Keratinocyte (primary cell): ENCODE measurements at regions not wholly inside any gene's neighbourhood (a gene's known extent, or its start where the extent isn't known, plus 50 kb on each side); places are given as distances from the start of the nearest gene placed in this dataset.

Source experiments
- DNase-seq: peaks from one replicate; pipeline ENCODE4 v3.0.0-alpha.2; 2011; ENCODE audit warnings: low read depth, missing footprints, low spot score
- FAIRE-seq: peaks from 2 replicates; lab custom pipeline; 2011; peaks lifted over from hg19 to GRCh38; lab: Jason Lieb, UNC
- H2AFZ ChIP-seq: 2 replicates; pipeline ENCODE4 v1.6.0; 2012; ENCODE audit warnings: low read length, control low read depth, inconsistent platforms; ENCODE audit not compliant: control insufficient read depth
- H3K27ac ChIP-seq: 2 replicates; pipeline ENCODE4 v1.5.1; 2011; ENCODE audit warnings: low read length; ENCODE audit not compliant: control insufficient read depth, insufficient read depth
- H3K27me3 ChIP-seq: 3 replicates; pipeline ENCODE4 v1.6.0; 2011; ENCODE audit warnings: low read length; ENCODE audit not compliant: control insufficient read depth, insufficient read depth; ENCODE audit errors: extremely low read depth
- H3K36me3 ChIP-seq, 2 experiments: 2 replicates in 1 of 2; 3 replicates in 1 of 2; pipeline ENCODE4 v1.5.1; 2011; ENCODE audit warnings: low read length in 2 of 2, mild to moderate bottlenecking in 1 of 2; ENCODE audit not compliant: control insufficient read depth in 2 of 2, insufficient read depth in 2 of 2; ENCODE audit errors: extremely low read depth in 1 of 2
- H3K4me1 ChIP-seq: 3 replicates; pipeline ENCODE4 v1.5.1; 2011; ENCODE audit warnings: low read length; ENCODE audit not compliant: control insufficient read depth, insufficient read depth; ENCODE audit errors: extremely low read depth
- H3K4me2 ChIP-seq: 3 replicates; pipeline ENCODE4 v1.6.0; 2011; ENCODE audit warnings: low read depth, low read length; ENCODE audit not compliant: control insufficient read depth, insufficient read depth; ENCODE audit errors: extremely low read depth
- H3K4me3 ChIP-seq, 3 experiments: fragments of 200-600 bp in 1 of 3; sonication (generic) in 1 of 3; 2 replicates in 2 of 3; 3 replicates in 1 of 3; pipeline ENCODE4 v1.5.1; 2011 to 2016; ENCODE audit warnings: low read length in 3 of 3, mild to moderate bottlenecking in 3 of 3, control low read depth in 2 of 3, inconsistent platforms in 1 of 3, low read depth in 1 of 3, mixed read lengths in 1 of 3, mixed run types in 1 of 3, moderate library complexity in 1 of 3; ENCODE audit not compliant: control insufficient read depth in 2 of 3, insufficient read depth in 2 of 3; ENCODE audit errors: extremely low read depth in 1 of 3
- H3K79me2 ChIP-seq: 2 replicates; pipeline ENCODE4 v1.6.0; 2012; ENCODE audit warnings: low read length; ENCODE audit not compliant: control insufficient read depth, insufficient read depth
- H3K9ac ChIP-seq: 3 replicates; pipeline ENCODE4 v1.6.0; 2011; ENCODE audit warnings: low read length; ENCODE audit not compliant: control insufficient read depth, insufficient read depth; ENCODE audit errors: extremely low read depth
- H3K9me1 ChIP-seq: 3 replicates; pipeline ENCODE4 v1.6.0; 2011; ENCODE audit warnings: low read length; ENCODE audit not compliant: control insufficient read depth, insufficient read depth; ENCODE audit errors: extremely low read depth
- H3K9me3 ChIP-seq: 2 replicates; pipeline ENCODE4 v1.5.1; 2012; ENCODE audit warnings: low read depth, low read length; ENCODE audit not compliant: control insufficient read depth
- H4K20me1 ChIP-seq: 3 replicates; pipeline ENCODE4 v1.6.0; 2011; ENCODE audit warnings: low read length; ENCODE audit not compliant: control insufficient read depth, insufficient read depth; ENCODE audit errors: extremely low read depth
- CTCF ChIP-seq, 3 experiments: IDR thresholded peaks in 1 of 3; conservative IDR thresholded peaks in 1 of 3; optimal IDR thresholded peaks in 1 of 3; 2 replicates in 2 of 3; 3 replicates in 1 of 3; pipeline versions ENCODE3 to v1.5.1; 2011; ENCODE audit warnings: low read length in 3 of 3, mild to moderate bottlenecking in 3 of 3, moderate library complexity in 2 of 3, control low read depth in 1 of 3, inconsistent platforms in 1 of 3; ENCODE audit not compliant: insufficient read depth in 2 of 3; ENCODE audit errors: extremely low read depth in 1 of 3
- EZH2 ChIP-seq: IDR thresholded peaks from one replicate; pipeline ENCODE4 v1.6.1; 2012; ENCODE audit warnings: inconsistent platforms, mild to moderate bottlenecking, low read length, moderate library complexity
- dilution Hi-C: fragments of 300-500 bp; cut with MboI; formaldehyde crosslinking; loops from one replicate; pipeline ENCODE4 v1.7.0; 2020; ENCODE audit warnings: low sequenced_read_pairs; ENCODE audit not compliant: extremely low pct_ligation_motif_present

DNA sequence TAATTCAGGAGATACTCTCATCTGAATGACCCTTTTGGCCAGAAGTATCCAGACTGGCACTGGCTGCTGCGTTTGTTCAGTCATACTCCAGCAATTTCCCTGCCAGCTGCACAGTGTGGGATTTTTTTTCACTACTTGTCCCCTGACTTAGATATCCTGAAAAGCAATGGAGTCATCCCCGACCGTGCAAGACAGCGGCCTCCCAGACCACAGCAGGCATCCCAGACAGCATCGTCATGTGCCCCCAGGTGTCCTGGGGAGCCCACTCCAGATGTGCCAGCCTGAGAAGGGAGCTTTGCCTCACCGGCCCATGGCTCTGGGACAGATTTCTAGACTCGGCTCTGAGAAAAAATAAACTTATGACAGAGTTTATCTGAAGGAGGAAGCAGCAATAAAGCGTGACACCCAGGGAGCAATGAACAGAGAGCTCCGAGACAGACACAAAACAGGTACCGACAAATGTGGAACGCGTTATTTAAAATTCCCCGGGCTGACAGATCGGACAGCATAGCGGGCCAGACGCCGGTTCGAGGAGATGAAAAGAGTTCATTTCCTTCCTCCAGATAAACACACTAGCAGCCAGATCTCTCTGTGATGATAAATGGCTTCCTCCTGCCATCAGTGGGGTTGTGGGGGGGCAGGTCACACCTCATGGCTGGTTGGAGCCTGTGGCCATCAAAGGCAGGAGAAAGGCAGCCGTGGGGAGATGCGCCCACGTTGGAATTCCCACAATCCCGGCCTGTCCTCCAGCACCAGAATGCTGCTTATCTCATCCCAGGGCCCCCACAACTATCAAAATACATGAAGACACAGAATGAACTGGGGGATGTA, 106.4 kb upstream of the FGF3 start:
- Histone ChIP-seq H3K27ac (no peak overlapping the region), H3K4me1 (no peaks in the 10 kb centered on the region), H3K9ac (no peak overlapping the region), H3K27me3 (peaks cover 50% of the 10 kb centered on the region), H3K9me1 (no peaks in the 10 kb centered on the region), H3K9me3 (no peaks in the 10 kb centered on the region), H4K20me1 (no peaks in the 10 kb centered on the region), H3K79me2 (no peaks in the 10 kb centered on the region), H3K36me3 (no peaks in the 10 kb centered on the region), H3K4me2 (no peak overlapping the region), H2AFZ (no peak overlapping the region), H3K4me3 (no peak overlapping the region)
- FAIRE-seq (no peak), DNase-seq (no peak)
- dilution Hi-C loops, result no loop called here
- no peak for TF ChIP-seq CTCF (optimal IDR thresholded peaks at IDR 0.05 in 1 of 3, IDR thresholded peaks at IDR 0.05 in 1 of 3, conservative IDR thresholded peaks at IDR 0.05 in 1 of 3; ENCODE audit: extremely low read depth in 1 of 3, insufficient read depth in 2 of 3, low read length in 3 of 3)
- TF ChIP-seq EZH2, result no peak

DNA sequence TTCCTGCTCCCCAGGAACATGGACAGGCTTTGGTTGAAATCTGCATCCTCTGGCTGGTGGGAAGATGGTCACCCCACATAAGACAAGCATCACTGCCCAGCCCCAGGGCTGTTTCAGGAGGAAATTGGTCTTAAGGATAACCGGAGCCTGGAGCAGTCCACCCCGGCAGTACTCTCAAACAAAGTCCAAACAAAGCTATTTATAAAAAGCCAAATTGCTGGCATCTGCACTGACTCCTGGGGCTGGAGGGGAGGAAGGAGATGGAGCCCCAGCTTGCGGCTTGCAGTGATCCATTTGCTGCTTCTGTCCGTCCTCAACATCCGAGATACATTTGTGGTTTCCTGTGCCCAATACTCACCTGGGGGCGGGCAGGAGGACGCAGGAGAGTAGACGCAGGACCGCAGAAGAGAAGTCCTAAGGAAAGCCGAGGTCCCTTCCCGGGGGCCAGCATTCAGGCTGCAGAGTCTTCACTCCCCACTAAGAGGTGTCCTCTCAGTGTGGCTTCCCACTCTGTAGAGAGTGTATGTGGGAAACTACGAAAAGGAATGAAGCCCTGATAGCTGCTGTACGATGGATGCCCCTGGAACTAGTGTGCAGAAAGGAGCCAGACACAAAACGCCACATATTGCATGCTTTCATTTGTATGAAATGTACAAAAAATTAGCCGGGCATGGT, 107.3 kb upstream of the FGF3 start:
- no peak for TF ChIP-seq CTCF (optimal IDR thresholded peaks at IDR 0.05 in 1 of 3, IDR thresholded peaks at IDR 0.05 in 1 of 3, conservative IDR thresholded peaks at IDR 0.05 in 1 of 3; ENCODE audit: extremely low read depth in 1 of 3, insufficient read depth in 2 of 3, low read length in 3 of 3)
- no peak for TF ChIP-seq EZH2
- no peak for DNase-seq
- Histone ChIP-seq H3K27ac (no peak overlapping the region), H3K4me2 (no peak overlapping the region), H3K4me1 (no peaks in the 10 kb centered on the region), H3K79me2 (no peaks in the 10 kb centered on the region), H3K27me3 (peaks cover 49% of the 10 kb centered on the region), H3K36me3 (no peaks in the 10 kb centered on the region), H2AFZ (no peak overlapping the region), H3K9me1 (no peaks in the 10 kb centered on the region), H3K9me3 (no peaks in the 10 kb centered on the region), H4K20me1 (no peaks in the 10 kb centered on the region), H3K4me3 (no peak overlapping the region), H3K9ac (no peak overlapping the region)
- FAIRE-seq, result no peak
- dilution Hi-C loops, result no loop called here
